ENCODE measurements at regions not wholly inside any gene's neighbourhood (a gene's known extent, or its start where the extent isn't known, plus 50 kb on each side); places are given as distances from the start of the nearest gene placed in this dataset.

- H3K27me3 ChIP-seq (ENCODE audit: control insufficient read depth, insufficient read depth, low read length): no peaks in the 10 kb centered on the region
- no peak overlapping the region for H3K27ac ChIP-seq (ENCODE audit: insufficient read depth, low read length)
- H2AFZ ChIP-seq (ENCODE audit: low read length): no peak overlapping the region
- no peaks in the 10 kb centered on the region for H3K4me1 ChIP-seq (ENCODE audit: control insufficient read depth, extremely low read depth, insufficient read depth, low read length)
- H3K79me2 ChIP-seq (ENCODE audit: control insufficient read depth, insufficient read depth, low read length): no peaks in the 10 kb centered on the region
- H3K9ac ChIP-seq (ENCODE audit: insufficient read depth, low read length): no peak overlapping the region
- no peaks in the 10 kb centered on the region for H3K9me3 ChIP-seq (ENCODE audit: control insufficient read depth, insufficient read depth, low read depth, low read length)
- H4K20me1 ChIP-seq (ENCODE audit: control insufficient read depth, extremely low read depth, insufficient read depth, low read length): no peaks in the 10 kb centered on the region
- no peak overlapping the region for H3K4me2 ChIP-seq (ENCODE audit: extremely low read depth, insufficient read depth, low read length)
- no peaks in the 10 kb centered on the region for H3K36me3 ChIP-seq (ENCODE audit: control insufficient read depth, insufficient read depth, low read length)
- TF ChIP-seq EZH2 (IDR thresholded peaks at IDR 0.05; ENCODE audit: low read length, missing control alignments): no peak
- TF ChIP-seq CTCF (conservative IDR thresholded peaks at IDR 0.05 in 1 of 2, IDR thresholded peaks at IDR 0.05 in 1 of 2; ENCODE audit: low read depth in 1 of 2, low read length in 2 of 2): no peak
- no peak overlapping the region for H3K4me3 ChIP-seq (replicated peaks in 1 of 4; ENCODE audit: control extremely low read depth in 1 of 4, insufficient read depth in 1 of 4, low read depth in 3 of 4, low read length in 4 of 4)
- DNase-seq (ENCODE audit: low read depth in 2 of 2): no peak
Measured at GRCh38 chr7:82567356-82567755, 123.8 kb upstream of the CACNA2D1 start.

- Histone ChIP-seq H4K20me1 (ENCODE audit: control insufficient read depth, extremely low read depth, insufficient read depth, low read length) (no peaks in the 10 kb centered on the region), H3K4me1 (ENCODE audit: control insufficient read depth, extremely low read depth, insufficient read depth, low read length) (no peaks in the 10 kb centered on the region), H3K9ac (ENCODE audit: insufficient read depth, low read length) (no peak overlapping the region), H3K79me2 (ENCODE audit: control insufficient read depth, insufficient read depth, low read length) (no peaks in the 10 kb centered on the region), H3K27me3 (ENCODE audit: control insufficient read depth, insufficient read depth, low read length) (no peaks in the 10 kb centered on the region), H3K36me3 (ENCODE audit: control insufficient read depth, insufficient read depth, low read length) (no peaks in the 10 kb centered on the region), H3K27ac (ENCODE audit: insufficient read depth, low read length) (no peak overlapping the region), H2AFZ (ENCODE audit: low read length) (no peak overlapping the region), H3K4me2 (ENCODE audit: extremely low read depth, insufficient read depth, low read length) (no peak overlapping the region), H3K9me3 (ENCODE audit: control insufficient read depth, insufficient read depth, low read depth, low read length) (no peaks in the 10 kb centered on the region), H3K4me3 (replicated peaks in 1 of 4; ENCODE audit: control extremely low read depth in 1 of 4, insufficient read depth in 1 of 4, low read depth in 3 of 4, low read length in 4 of 4) (no peak overlapping the region)
- TF ChIP-seq EZH2 (IDR thresholded peaks at IDR 0.05; ENCODE audit: low read length, missing control alignments): no peak
- no peak for TF ChIP-seq CTCF (conservative IDR thresholded peaks at IDR 0.05 in 1 of 2, IDR thresholded peaks at IDR 0.05 in 1 of 2; ENCODE audit: low read depth in 1 of 2, low read length in 2 of 2)
- no peak for DNase-seq (ENCODE audit: low read depth in 2 of 2)
Measured at GRCh38 chr7:82566752-82567151, 123.2 kb upstream of the CACNA2D1 start.

DNA sequence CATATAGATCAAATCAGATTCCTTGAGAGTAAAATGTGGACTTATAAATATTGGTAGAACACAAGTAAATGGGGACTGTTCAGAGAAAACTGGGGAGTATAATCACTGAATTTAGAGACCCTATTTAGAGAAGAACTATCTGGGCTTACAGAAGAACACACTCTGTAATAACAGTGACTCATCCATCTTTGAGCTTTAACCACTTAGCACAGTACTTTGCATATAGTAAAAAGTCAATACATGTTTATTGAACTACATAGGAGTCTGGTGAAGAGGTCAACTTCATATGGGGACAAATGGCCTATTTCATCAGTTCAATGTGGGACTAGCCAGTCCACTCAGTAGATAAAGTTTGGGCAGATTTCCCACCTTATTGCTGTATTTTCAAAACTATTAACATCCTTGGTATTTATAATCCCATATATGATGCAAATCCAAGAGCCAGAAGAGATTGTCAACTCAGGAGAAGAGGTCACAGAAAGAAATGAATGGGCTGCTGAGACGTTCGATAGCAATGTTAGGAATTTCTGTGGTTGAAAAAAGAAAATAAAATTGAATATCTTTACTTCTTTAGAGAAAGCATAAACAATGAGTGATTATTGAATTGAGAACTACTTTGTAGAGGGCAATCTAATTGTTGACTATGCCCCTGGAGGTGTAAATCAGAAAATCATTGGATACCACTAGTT is 119.3 kb upstream of the CACNA2D1 start:
- H3K4me2 ChIP-seq (ENCODE audit: extremely low read depth, insufficient read depth, low read length): no peak overlapping the region
- no peak overlapping the region for H3K27ac ChIP-seq (ENCODE audit: insufficient read depth, low read length)
- no peaks in the 10 kb centered on the region for H3K79me2 ChIP-seq (ENCODE audit: control insufficient read depth, insufficient read depth, low read length)
- no peaks in the 10 kb centered on the region for H3K4me1 ChIP-seq (ENCODE audit: control insufficient read depth, extremely low read depth, insufficient read depth, low read length)
- no peaks in the 10 kb centered on the region for H4K20me1 ChIP-seq (ENCODE audit: control insufficient read depth, extremely low read depth, insufficient read depth, low read length)
- TF ChIP-seq CTCF (conservative IDR thresholded peaks at IDR 0.05 in 1 of 2, IDR thresholded peaks at IDR 0.05 in 1 of 2; ENCODE audit: low read depth in 1 of 2, low read length in 2 of 2) (no peak), EZH2 (IDR thresholded peaks at IDR 0.05; ENCODE audit: low read length, missing control alignments) (no peak)
- no peaks in the 10 kb centered on the region for H3K9me3 ChIP-seq (ENCODE audit: control insufficient read depth, insufficient read depth, low read depth, low read length)
- no peak overlapping the region for H2AFZ ChIP-seq (ENCODE audit: low read length)
- H3K36me3 ChIP-seq (ENCODE audit: control insufficient read depth, insufficient read depth, low read length): no peaks in the 10 kb centered on the region
- H3K27me3 ChIP-seq (ENCODE audit: control insufficient read depth, insufficient read depth, low read length): no peaks in the 10 kb centered on the region
- H3K4me3 ChIP-seq (replicated peaks in 1 of 4; ENCODE audit: control extremely low read depth in 1 of 4, insufficient read depth in 1 of 4, low read depth in 3 of 4, low read length in 4 of 4): no peak overlapping the region
- peak; percentile 57 to 82 for DNase-seq (ENCODE audit: low read depth in 2 of 2)
- H3K9ac ChIP-seq (ENCODE audit: insufficient read depth, low read length): no peak overlapping the region

Measured in fibroblast of lung (primary cell).